ENCODE measurements at regions not wholly inside any gene's neighbourhood (a gene's known extent, or its start where the extent isn't known, plus 50 kb on each side); places are given as distances from the start of the nearest gene placed in this dataset.

- TF ChIP-seq CTCF (conservative IDR thresholded peaks at IDR 0.05; ENCODE audit: low read length) (no peak), EZH2phosphoT487 (IDR thresholded peaks at IDR 0.05; ENCODE audit: borderline replicate concordance, low read depth, low read length) (no peak)
- Histone ChIP-seq H2AFZ (ENCODE audit: low read length) (no peak overlapping the region), H4K20me1 (ENCODE audit: insufficient read depth, low read length) (no peaks in the 10 kb centered on the region), H3K4me2 (ENCODE audit: low read length) (no peak overlapping the region), H3K27ac (ENCODE audit: low read depth, low read length, poor library complexity, severe bottlenecking) (no peak overlapping the region), H3K9me3 (ENCODE audit: low read length) (no peaks in the 10 kb centered on the region), H3K4me1 (ENCODE audit: insufficient read depth, low read length, poor library complexity, severe bottlenecking) (no peaks in the 10 kb centered on the region), H3K4me3 (ENCODE audit: low read depth, low read length, poor library complexity, severe bottlenecking) (no peak overlapping the region), H3K79me2 (ENCODE audit: insufficient read depth, low read depth, low read length) (no peaks in the 10 kb centered on the region), H3K9me2 (ENCODE audit: insufficient read depth, low read length) (no peaks in the 10 kb centered on the region), H3K36me3 (ENCODE audit: insufficient read depth, low read length) (no peaks in the 10 kb centered on the region)
- ChIA-PET POLR2A (no interaction called here), CTCF (ENCODE audit: unreplicated experiment) (no interaction called here)
- DNase-seq (ENCODE audit: low spot score), result no peak
- BruUV-seq (replicated peaks), result no TSS peak
- intact Hi-C loops (cut with micrococcal nuclease; ENCODE audit: unreplicated experiment), result no loop called here
These were observed 347.6 kb downstream of the CHRM3 start for GRCh38 chr1:239733995-239734394.

GRCh38 chr1:239735111-239735510 lies 348.7 kb downstream of the CHRM3 start:
- Histone ChIP-seq H3K4me2 (ENCODE audit: low read length) (no peak overlapping the region), H4K20me1 (ENCODE audit: insufficient read depth, low read length) (no peaks in the 10 kb centered on the region), H3K27ac (ENCODE audit: low read depth, low read length, poor library complexity, severe bottlenecking) (no peak overlapping the region), H3K4me1 (ENCODE audit: insufficient read depth, low read length, poor library complexity, severe bottlenecking) (no peaks in the 10 kb centered on the region), H3K9me3 (ENCODE audit: low read length) (no peaks in the 10 kb centered on the region), H3K79me2 (ENCODE audit: insufficient read depth, low read depth, low read length) (no peaks in the 10 kb centered on the region), H3K4me3 (ENCODE audit: low read depth, low read length, poor library complexity, severe bottlenecking) (no peak overlapping the region), H3K36me3 (ENCODE audit: insufficient read depth, low read length) (no peaks in the 10 kb centered on the region), H3K9me2 (ENCODE audit: insufficient read depth, low read length) (no peaks in the 10 kb centered on the region), H2AFZ (ENCODE audit: low read length) (no peak overlapping the region)
- no peak for DNase-seq (ENCODE audit: low spot score)
- ChIA-PET CTCF (ENCODE audit: unreplicated experiment) (no interaction called here), POLR2A (no interaction called here)
- TF ChIP-seq CTCF (conservative IDR thresholded peaks at IDR 0.05; ENCODE audit: low read length) (no peak), EZH2phosphoT487 (IDR thresholded peaks at IDR 0.05; ENCODE audit: borderline replicate concordance, low read depth, low read length) (no peak)
- intact Hi-C loops (cut with micrococcal nuclease; ENCODE audit: unreplicated experiment), result no loop called here
- BruUV-seq (replicated peaks), result no TSS peak

GRCh38 chr1:239736479-239736878 lies 350.1 kb downstream of the CHRM3 start:
- no peaks in the 10 kb centered on the region for H3K9me2 ChIP-seq (ENCODE audit: insufficient read depth, low read length)
- ChIA-PET POLR2A (interaction anchor here (0.8 kb wide), 1 partner anchor 21 kb away, joined by 3 read pairs; no protein-coding TSS in a partner anchor), CTCF (ENCODE audit: unreplicated experiment) (no interaction called here)
- no peaks in the 10 kb centered on the region for H4K20me1 ChIP-seq (ENCODE audit: insufficient read depth, low read length)
- no peaks in the 10 kb centered on the region for H3K36me3 ChIP-seq (ENCODE audit: insufficient read depth, low read length)
- no peak overlapping the region for H3K4me2 ChIP-seq (ENCODE audit: low read length)
- intact Hi-C loops (cut with micrococcal nuclease; ENCODE audit: unreplicated experiment), result no loop called here
- no peak for TF ChIP-seq EZH2phosphoT487 (IDR thresholded peaks at IDR 0.05; ENCODE audit: borderline replicate concordance, low read depth, low read length)
- no peak for TF ChIP-seq CTCF (conservative IDR thresholded peaks at IDR 0.05; ENCODE audit: low read length)
- no peak overlapping the region for H3K27ac ChIP-seq (ENCODE audit: low read depth, low read length, poor library complexity, severe bottlenecking)
- no peak for DNase-seq (ENCODE audit: low spot score)
- no peak overlapping the region for H2AFZ ChIP-seq (ENCODE audit: low read length)
- BruUV-seq (replicated peaks), result no TSS peak
- no peak overlapping the region for H3K4me3 ChIP-seq (ENCODE audit: low read depth, low read length, poor library complexity, severe bottlenecking)
- H3K79me2 ChIP-seq (ENCODE audit: insufficient read depth, low read depth, low read length), result no peaks in the 10 kb centered on the region
- H3K9me3 ChIP-seq (ENCODE audit: low read length), result no peaks in the 10 kb centered on the region
- H3K4me1 ChIP-seq (ENCODE audit: insufficient read depth, low read length, poor library complexity, severe bottlenecking), result no peaks in the 10 kb centered on the region

Data from OCI-LY7 (cell line).